Activated T-cell treated with anti-CD3 and anti-CD28 coated beads, Interleukin-2, amount 50 U/mL, for 48 hours (primary cell): ENCODE measurements at regions not wholly inside any gene's neighbourhood (a gene's known extent, or its start where the extent isn't known, plus 50 kb on each side); places are given as distances from the start of the nearest gene placed in this dataset.
A peak's percentile ranks its signal among the peaks of the same experiment; 100 is the strongest.

ENCODE experiments used
- DNase-seq, 2 experiments: peaks; one replicate each; pipeline ENCODE4 v3.0.0-alpha.2; 2020

DNA sequence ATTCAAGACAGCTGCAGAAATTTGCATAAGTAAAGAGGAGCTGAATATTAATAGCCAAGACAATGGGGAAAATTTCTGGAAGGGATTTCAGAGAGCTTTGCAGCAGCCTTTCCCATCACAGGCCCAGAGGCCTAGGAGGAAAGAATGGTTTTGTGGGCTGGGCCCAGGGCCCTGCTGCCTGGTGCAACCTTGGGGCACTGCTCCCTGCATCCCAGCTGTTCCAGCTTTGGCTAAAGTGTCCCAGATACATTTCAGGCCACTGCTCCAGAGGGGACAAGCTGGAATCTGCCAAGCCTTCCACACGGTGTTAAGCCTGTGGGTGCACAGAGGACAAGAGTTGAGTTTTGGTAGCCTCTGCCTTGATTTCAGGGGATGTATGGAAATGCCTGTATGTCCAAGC is 185.6 kb upstream of the SFRP2 start:
- DNase-seq, result no peak

DNA sequence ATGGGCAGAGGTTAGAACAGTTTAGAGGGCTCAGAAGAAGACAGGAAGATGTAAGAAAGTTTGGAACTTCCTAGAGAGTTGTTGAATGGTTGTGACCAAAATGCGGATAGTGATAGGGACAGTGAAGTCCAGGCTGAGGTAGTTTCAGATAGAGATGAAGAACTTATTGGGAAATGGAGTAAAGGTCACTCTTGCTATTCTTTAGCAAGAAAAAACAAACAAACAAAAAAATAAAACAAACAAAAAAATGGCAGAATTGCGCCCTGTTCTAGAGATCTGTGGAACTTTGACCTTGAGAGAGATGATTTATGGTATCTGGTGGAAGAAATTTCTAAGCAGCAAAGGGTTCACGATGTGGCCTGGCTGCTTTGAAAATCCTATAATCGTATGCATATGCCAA is 185.1 kb upstream of the SFRP2 start:
- no peak for DNase-seq

DNA sequence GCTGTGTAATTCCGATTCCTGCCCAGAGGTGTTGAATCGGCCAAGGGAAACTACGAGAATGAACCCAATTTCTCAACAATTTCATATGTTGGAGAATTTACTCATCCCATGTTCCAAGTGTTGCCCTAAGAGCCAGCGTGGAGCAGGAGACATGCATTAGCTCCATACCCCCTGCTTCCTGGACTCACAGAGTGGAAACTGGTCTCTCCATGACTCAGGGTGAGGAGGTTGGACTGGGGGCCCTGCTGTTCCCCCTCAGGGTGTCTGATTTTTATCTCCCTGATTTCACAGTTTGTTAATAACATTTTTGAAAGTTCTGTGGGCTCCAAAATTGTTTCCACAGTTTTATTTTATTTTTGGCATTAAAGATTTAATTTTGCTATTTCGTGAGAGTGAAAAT is 183.0 kb upstream of the SFRP2 start:
- no peak for DNase-seq

DNA sequence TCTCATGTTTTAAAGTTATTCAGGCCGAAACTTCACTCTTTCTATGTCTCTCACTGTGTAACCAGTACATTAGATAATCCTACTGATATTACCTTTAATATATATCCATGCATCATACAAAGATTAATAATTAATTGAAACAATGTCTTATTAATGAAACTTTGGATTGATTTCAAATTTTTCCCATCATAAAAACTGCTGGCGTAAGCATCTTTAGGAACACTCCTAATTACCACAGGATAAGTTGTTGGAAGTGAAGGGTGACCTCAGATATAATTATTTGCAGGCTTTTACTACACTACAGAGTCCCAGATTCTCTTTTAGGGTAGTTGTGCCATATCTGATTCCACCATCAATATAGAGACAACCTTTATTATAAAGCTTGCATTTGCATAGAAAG is 181.3 kb upstream of the SFRP2 start:
- DNase-seq, result no peak

DNA sequence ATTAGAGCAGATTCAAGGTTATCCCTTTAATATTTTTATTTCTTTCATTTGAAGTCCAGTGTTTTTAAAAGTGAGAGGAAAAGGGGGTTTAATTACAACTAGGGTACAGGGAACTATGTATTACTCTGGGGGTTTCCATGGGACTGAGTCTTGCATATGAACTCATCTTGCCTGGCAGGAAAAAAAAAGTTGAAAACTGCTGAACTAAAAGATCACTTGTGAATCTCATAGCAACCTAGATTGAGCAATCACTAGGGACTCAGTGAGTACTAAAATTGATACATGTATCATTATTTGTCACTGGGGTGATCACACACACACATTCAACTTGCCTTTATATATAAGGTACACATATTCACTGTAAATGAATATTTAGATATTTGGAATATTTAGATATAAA is 180.7 kb upstream of the SFRP2 start:
- DNase-seq, result no peak

DNA sequence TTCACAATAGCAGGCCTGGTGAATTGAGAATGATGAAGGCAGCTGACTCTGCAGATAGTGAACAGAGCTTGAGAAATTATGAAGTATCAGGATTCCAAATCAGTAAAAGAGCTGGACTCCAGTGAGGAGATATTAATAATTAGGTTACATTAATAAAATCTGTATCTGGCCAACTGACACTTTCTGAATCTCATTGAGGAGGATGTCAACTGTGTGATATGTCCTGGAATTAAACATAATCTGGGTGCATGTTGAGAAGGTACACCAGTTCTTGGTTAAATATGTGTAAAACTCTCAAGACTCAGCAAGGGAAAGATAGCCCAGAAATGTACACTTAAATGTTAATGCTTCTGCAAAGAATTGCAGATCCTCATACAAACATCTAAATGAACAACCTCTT is 177.8 kb upstream of the SFRP2 start:
- DNase-seq, result no peak

DNA sequence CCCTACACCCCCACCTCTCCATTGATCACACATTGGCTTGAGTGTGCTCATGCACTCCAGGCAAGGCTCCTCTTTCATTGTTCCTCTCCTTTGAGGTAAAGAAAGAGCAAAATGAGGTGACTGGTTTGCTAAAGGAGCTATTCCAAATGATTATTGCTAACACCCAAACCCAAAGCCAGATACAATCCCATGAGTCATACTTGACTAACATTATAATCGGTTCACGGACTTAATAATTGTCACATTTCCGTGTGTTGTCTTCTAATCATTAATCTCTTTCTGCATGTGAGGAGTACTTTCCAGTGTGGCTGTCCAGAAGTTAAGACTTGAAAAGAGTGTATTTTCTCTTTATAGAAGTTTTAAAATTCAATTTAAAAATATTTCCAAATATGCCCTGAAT is 174.3 kb upstream of the SFRP2 start:
- DNase-seq, result no peak

DNA sequence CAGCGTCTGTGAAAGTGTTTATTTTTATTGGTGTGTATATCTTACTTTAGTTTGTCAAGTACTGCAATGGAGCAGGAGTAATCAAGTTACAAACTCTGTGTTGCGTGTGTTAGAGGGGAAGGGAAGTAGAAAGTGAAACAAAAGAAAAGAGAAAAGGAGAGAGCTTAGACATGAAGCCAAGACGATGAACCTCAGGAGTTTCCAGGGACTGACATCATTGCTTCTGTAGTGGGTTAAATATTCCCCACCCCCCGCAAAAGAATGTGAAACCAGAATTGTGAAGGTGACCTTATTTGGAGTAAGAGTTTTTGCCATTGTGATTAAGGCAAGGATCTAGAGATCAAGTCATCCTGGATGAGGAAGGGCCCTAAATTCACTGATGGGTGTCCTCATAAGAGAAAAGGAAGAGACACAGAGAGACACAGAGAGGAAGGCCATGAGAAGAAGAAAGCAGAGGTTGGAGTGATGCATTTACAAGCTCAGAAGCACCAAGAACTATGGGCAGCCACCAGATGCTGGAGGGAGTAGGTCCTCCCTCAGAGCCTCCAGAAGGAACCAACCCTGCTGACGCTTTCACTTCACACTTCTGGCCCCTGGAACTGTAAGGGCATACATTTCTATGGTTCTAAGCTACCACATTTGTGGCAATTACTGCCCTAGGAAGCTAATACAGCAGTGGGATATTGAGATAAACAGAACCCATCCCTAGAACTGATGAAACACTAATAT is 173.6 kb upstream of the SFRP2 start:
- no peak for DNase-seq

DNA sequence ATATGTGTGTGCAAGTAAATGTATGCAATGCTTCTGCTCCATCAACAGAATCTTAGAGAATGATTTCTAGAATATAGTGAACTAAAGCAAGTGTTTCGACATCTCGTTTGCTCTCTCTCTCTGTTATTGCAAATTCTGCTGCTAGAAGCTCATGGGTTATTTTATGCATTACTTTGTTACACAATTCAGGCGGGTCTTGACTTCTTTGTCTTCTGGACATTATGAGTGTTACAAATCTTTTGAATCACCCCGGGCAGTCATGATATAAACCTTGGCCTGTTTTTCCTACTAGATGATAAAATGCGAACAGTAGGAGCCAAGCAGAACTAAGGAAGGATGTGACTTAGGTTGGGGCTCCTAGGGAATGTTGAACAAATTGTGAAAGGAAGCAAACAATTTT is 166.4 kb upstream of the SFRP2 start:
- no peak for DNase-seq

DNA sequence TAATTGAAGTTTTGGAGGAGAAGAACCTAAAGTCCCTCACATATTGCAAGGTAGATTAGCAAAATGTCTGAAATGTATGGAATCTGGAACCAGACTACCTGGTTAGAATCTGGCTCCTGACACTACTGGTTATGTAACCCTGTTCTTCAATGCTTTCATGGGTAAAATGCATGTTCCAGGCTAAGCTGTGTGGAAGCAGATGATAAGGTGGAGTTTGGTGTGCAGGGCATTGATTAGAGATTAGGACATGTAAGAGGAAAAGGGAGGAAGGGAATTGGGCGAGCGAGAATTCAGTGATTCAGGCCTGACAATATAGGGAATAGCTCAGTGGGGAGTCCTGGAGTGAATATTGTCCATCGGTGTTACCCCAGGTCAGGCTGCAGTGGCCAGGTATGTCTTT is 165.8 kb upstream of the SFRP2 start:
- no peak for DNase-seq

DNA sequence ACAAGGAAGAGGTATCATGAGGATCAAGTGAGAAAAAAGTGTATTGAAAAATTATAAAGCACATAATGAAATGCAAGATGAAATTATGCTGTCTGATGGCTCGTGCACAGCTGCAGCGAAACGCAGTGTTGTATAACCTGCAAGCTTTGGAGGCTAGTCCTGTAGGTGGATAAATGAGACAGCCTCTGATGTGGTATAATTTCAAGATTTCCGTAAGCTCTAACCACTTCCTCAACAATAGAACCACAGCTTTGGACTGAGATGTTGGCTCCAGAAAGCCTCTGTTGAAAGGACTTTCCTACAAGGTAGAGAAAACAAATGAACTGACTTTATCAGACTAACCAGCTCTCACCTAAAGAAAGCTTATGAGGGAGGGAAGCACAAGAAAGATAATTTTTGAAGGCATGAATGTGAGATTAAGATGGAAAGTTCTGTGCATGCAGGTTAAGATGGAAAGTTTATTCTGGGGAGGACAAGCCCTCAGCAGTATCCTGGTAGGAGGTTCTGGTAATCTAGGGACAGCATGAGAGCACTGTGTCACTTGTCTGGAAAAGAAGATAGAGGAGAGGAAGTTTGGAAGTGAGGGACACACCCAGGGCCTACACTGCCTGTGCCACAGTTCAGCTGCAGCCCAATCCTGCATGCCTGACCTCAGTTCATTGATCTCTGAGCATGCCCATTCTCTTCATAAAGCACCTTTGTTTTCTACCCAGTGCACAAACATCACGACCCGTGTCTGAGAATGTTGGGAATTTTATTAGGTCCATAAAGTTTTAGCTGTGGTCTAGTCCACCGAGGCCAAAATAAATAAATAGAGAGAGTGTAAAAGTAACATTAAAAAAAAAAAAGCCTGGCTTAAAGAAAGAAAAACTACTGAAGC is 161.5 kb upstream of the SFRP2 start:
- DNase-seq, result peak in 1 of 2 experiments; percentile 25

DNA sequence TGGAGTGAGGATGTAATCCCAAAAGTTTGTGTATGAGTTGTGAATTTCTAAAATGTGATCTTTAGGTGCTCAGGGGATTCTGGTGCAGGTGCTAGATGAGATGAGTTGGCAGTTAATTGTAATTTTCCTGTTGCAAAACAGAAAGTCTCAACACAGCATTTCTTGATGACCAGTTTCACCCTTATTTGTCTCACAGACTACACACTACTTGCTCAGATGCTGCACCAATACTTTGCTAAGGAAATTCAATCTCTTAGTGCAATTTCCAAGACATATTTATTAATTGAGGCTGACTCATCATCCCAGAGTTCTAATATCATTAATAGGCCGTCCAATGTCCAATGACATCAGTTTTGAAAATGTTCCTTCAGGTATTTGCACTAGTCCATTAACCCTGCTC is 159.2 kb upstream of the SFRP2 start:
- DNase-seq, result no peak

DNA sequence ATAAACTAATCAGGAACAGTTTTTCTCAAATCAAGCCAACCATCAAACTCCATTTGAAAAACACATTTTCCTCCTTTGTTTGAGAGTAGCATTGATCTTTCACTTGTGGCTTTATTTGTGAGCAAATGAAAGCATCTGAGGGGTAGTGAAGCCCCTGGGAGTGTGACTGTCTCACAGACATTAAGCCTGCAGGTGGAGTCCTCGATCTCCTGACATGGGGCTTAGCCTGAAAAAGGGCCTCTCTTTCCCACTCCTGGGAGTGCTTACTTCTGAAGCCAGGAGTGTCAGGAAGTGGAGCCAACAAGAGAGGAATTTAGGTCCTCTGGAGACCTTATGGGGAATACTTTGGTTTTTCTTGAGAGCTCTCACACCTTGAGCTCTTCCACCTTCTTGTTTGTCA is 158.2 kb upstream of the SFRP2 start:
- no peak for DNase-seq

DNA sequence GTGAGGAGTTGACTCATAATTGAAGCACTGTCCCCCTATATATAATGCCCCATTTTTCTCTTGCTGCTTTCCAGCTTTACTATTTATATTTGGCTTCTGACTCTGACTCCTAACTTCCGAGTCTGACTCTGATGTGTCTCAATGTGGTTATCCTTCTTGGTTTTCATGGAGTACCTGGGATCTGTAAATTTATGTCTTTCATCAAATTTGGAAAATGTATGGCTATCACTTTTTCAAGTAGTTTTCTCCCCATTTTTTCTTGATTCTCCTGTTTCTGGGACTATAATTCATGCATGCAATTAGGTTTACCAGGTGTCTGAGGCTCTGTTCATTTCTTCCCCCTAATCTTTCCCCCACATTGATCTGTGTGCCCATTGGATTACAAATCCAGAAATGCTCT is 156.8 kb upstream of the SFRP2 start:
- DNase-seq, result no peak

DNA sequence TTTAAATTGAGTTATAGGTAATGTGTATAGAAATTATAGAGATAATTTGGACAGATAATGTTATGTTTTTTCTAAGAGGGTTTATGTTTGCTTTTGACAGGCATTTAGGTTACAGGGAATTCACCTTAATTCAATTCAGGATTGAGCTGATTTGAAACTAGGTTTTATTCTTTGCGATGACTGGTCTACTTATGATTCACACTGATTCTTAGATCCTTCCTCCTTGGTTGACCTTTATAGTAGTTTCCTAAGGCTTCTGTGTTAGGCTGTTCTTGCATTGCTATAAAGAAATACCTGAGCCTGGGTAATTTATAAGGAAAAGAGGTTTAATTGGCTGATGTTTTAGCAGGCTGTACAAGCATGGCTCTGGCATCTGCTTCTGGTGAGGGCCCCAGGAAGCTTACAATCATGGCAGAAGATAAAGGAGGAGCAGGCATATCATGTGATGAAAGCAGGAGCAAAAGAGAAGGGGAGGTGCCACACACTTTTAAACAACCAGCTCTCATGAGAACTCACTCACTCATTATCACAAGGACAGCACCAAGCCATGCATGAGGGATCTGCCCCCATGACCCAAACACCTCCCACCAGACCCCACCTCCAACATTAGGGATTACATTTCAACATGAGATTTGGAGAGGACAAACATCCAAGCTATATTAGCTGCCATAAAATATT is 155.0 kb upstream of the SFRP2 start:
- DNase-seq, result peak in 1 of 2 experiments; percentile 25

DNA sequence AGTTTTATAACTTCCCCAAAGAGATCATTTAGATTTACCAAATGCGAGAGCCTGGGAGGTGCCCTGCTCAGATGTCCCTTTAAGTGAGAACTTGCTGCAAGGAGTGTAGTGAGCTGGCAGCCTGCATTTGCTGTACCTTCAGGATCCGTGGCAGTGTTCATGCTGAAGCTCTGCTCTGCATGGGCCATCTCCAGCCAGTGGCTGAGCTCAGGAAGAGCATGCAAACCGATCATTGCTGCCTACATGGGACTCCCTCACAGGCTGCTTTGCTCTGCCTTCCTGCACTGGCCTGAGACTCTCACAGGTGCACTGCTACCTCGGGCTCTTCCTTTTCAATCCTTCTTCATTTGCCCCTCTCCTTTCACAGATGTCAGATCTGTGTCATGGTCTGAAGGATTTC is 152.0 kb upstream of the SFRP2 start:
- DNase-seq, result no peak

DNA sequence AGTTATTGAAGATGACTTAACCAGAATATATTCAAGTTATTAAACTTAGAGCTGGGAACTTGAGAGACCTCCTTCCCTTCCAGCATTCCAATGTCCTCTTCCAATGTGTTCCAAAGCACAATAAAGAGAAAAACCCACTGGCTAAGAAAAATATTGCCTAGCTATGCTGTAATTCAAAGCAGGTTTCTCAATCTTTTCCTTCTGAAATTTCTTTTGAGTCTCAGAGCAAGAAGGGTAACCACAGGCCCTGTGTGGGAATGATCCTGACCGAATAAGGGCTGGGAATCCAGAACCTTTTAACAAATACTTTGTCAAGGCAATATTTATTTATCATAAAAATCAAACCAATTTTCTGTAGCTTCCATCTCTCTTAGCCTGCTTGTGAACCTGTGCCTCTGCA is 150.7 kb upstream of the SFRP2 start:
- DNase-seq, result no peak

DNA sequence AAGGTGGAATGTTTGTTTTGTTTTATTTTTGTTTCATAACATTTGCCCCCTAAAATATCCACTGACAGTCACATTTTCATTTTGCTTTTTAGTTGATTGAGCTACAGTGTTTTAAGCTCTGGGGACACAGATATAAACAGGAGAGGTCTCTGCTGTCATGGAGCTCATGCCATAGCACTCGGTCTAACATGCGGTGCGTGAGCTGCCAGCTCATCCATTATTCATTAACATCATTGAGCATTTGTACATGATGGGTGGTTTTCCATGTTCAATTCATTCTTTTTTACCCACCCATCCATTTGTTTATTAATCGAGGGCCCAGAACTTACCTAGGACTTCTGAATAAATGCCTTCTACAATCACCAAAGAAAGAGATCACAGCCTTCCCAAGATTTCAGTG is 150.1 kb upstream of the SFRP2 start:
- no peak for DNase-seq

DNA sequence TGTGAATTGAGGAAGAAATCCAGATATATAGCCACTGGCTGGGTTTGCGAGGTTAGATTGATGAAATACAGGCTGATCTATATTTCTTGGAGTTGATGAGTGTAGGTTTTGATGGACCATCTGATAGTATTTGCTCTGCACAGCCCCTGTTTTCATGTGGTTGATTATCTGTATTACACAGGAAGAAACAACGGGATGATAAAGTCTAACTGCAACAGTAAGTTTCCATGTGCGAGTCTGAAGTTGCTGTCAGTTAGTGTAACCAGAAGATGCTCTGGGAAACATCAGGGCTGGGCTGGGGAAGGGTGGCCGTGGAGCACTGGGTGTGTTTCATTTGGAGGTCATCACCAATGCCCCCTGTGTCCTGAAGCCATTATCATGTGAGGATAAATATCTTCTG is 148.4 kb upstream of the SFRP2 start:
- no peak for DNase-seq

DNA sequence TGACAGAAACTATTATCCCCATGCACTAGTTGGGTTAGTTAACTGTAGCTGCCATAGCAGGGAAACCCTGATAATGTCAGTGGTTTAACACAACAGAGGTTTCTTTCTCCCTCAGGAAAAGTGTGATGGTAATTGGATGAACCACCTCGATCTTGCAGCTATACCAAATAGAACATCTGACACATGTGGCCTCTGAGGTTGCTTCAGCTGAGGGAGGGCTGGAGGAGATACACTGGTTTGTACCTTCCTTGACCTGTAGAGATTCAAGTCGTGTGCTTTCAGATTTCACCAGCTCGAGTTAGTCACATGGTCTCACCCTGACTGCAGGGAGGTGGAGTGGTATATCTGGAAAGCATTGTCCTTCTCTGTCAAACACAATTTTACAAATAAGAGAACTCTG is 147.2 kb upstream of the SFRP2 start:
- DNase-seq, result no peak

DNA sequence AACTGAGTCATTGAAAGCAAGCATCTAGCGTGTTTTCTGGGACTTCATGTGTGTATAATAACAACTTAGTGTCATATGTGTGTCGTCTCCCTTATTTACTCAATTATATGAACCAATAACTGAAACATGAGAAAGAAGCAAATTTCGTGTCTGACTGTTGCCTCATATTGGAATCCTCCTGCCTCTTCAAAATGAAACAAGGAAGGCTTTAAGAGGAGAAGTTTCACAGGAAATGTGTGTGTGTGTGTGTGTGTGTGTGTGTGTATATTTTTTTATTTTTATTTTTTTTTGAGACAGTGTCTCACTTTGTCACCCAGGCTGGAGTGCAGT is 145.8 kb upstream of the SFRP2 start:
- DNase-seq, result no peak

DNA sequence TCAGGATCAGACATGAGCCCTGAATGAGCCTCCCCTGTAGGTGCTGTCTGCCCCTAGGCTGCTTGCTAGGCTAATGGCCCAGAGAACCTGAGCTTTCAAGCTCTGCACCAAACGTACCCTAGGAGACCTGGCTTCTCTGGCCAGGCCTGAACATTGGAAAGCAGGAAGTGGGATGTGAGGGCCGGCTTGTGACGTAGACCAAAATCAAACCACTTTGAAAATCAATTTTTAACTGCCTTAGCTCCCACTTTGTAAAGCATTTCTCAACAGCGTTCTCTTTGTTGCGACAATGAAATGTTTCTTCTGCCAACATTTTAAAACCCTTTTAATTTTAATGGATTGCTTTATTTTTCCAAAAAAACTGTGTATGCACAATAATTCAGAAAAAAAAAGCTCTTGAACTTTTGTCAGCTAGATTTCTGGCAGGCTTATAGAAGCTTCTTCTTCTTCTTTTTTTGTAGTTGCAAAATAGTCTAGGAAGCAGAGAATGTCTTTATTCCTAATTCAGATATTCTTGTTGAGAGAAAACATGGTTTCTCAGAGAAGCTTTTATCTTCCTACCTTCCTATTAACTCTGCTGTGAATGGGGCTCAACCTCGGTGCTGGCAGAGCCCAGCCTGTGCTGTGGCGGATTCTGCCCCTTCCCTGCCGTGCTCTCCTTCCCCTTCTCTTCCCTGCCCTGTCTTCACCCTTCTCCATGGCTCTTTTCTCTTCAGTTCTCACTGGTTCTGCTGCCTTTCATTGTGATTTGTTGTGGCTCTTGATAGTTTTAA is 145.2 kb upstream of the SFRP2 start:
- no peak for DNase-seq

DNA sequence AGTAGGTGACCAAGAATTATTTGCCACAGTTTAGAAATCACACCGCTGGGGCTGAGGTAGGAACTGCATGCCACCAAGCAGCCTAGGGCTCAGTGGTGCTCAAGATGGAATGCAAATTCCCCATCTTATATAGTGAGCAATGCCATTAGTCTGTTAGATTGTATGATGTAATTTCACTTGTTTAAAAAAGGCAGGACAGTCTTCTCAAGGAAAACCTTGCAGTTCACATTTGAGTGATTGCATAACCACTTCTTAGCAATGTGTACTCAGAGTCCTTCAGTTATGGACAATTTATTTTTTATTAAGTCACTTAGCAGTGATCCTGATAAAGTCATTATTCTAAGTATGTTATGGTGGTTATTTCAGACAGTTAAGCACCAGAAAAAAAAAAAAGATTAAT is 142.9 kb upstream of the SFRP2 start:
- DNase-seq, result no peak
